Trophoblast cell (in vitro differentiated cells and primary cell): ENCODE measurements at regions not wholly inside any gene's neighbourhood (a gene's known extent, or its start where the extent isn't known, plus 50 kb on each side); places are given as distances from the start of the nearest gene placed in this dataset.

Experiments used
- DNase-seq, 2 donors: peaks; one replicate each; pipeline ENCODE4 v3.0.0-alpha.2; 2016
- H2AFZ ChIP-seq: 2 replicates; pipeline ENCODE4 v1.6.1; 2013; ENCODE audit warnings: low read length, moderate library complexity, mild to moderate bottlenecking; ENCODE audit not compliant: insufficient read depth, poor library complexity
- H2AK5ac ChIP-seq: 2 replicates; pipeline ENCODE4 v1.6.1; 2013; ENCODE audit warnings: mild to moderate bottlenecking, low read length
- H2BK120ac ChIP-seq: 2 replicates; pipeline ENCODE4 v1.6.1; 2013; ENCODE audit warnings: low read length, mild to moderate bottlenecking, moderate library complexity; ENCODE audit not compliant: insufficient read depth, poor library complexity
- H2BK12ac ChIP-seq: 2 replicates; pipeline ENCODE4 v1.6.1; 2013; ENCODE audit warnings: mild to moderate bottlenecking, low read length, moderate library complexity
- H2BK5ac ChIP-seq: 2 replicates; pipeline ENCODE4 v1.6.1; 2013; ENCODE audit warnings: low read length, low read depth, moderate library complexity, mild to moderate bottlenecking; ENCODE audit not compliant: poor library complexity
- H3K14ac ChIP-seq: 2 replicates; pipeline ENCODE4 v1.6.1; 2013; ENCODE audit warnings: mild to moderate bottlenecking, low read length
- H3K18ac ChIP-seq: 2 replicates; pipeline ENCODE4 v1.6.1; 2013; ENCODE audit warnings: mild to moderate bottlenecking, low read length
- H3K23ac ChIP-seq: 2 replicates; pipeline ENCODE4 v1.6.1; 2013; ENCODE audit warnings: low read length
- H3K27ac ChIP-seq: 2 replicates; pipeline ENCODE4 v1.5.1; 2013; ENCODE audit warnings: low read depth, mild to moderate bottlenecking, inconsistent platforms, low read length, moderate library complexity
- H3K27me3 ChIP-seq: 2 replicates; pipeline ENCODE4 v1.6.1; 2013; ENCODE audit warnings: inconsistent platforms, mild to moderate bottlenecking, low read length, moderate library complexity; ENCODE audit not compliant: insufficient read depth
- H3K36me3 ChIP-seq, 2 experiments: 1 replicate in 1 of 2; 2 replicates in 1 of 2; pipeline ENCODE4 v1.6.1; 2013; ENCODE audit warnings: low read length in 2 of 2, mild to moderate bottlenecking in 2 of 2, moderate library complexity in 1 of 2; ENCODE audit not compliant: insufficient read depth in 2 of 2, control insufficient read depth in 1 of 2
- H3K4ac ChIP-seq: 2 replicates; pipeline ENCODE4 v1.6.1; 2013; ENCODE audit warnings: low read depth, mild to moderate bottlenecking, low read length, moderate library complexity
- H3K4me1 ChIP-seq, 2 experiments: 1 replicate in 1 of 2; 2 replicates in 1 of 2; pipeline ENCODE4 v1.6.1; 2013; ENCODE audit warnings: low read length in 2 of 2, mild to moderate bottlenecking in 2 of 2, moderate library complexity in 1 of 2; ENCODE audit not compliant: insufficient read depth in 2 of 2, control insufficient read depth in 1 of 2
- H3K4me2 ChIP-seq: 2 replicates; pipeline ENCODE4 v1.6.1; 2013; ENCODE audit warnings: inconsistent platforms, mild to moderate bottlenecking, low read length, moderate library complexity
- H3K4me3 ChIP-seq: 2 replicates; pipeline ENCODE4 v1.5.1; 2013; ENCODE audit warnings: mild to moderate bottlenecking, low read depth, low read length, inconsistent platforms
- H3K79me1 ChIP-seq: one replicate; pipeline ENCODE4 v1.6.1; 2013; ENCODE audit warnings: low read length
- H3K79me2 ChIP-seq: 2 replicates; pipeline ENCODE4 v1.6.1; 2013; ENCODE audit warnings: low read length, mild to moderate bottlenecking; ENCODE audit not compliant: control insufficient read depth, insufficient read depth, poor library complexity
- H3K9ac ChIP-seq: 2 replicates; pipeline ENCODE4 v1.6.1; 2013; ENCODE audit warnings: mild to moderate bottlenecking, low read length
- H3K9me3 ChIP-seq: 2 replicates; pipeline ENCODE4 v1.6.1; 2013; ENCODE audit warnings: low read depth, mild to moderate bottlenecking, control low read depth, inconsistent platforms, low read length; ENCODE audit not compliant: insufficient read depth
- H4K12ac ChIP-seq: 2 replicates; pipeline ENCODE4 v1.6.1; 2013; ENCODE audit warnings: low read depth, mild to moderate bottlenecking, low read length, moderate library complexity
- H4K8ac ChIP-seq: 2 replicates; pipeline ENCODE4 v1.6.1; 2013; ENCODE audit warnings: low read depth, mild to moderate bottlenecking, low read length, moderate library complexity
- H4K91ac ChIP-seq: one replicate; pipeline ENCODE4 v1.6.1; 2013; ENCODE audit warnings: low read depth, mild to moderate bottlenecking, low read length, moderate library complexity
- WGBS: extraction: QIAGEN DNeasy Blood & Tissue Kit; methylation state at CpG from one replicate; pipeline ENCODE4 v1.1.7; 2013; ENCODE audit warnings: missing lambda C conversion rate; ENCODE audit not compliant: insufficient read length, insufficient coverage; ENCODE audit errors: extremely low coverage; 5-methylcytosine and 5-hydroxymethylcytosine counted together

DNA sequence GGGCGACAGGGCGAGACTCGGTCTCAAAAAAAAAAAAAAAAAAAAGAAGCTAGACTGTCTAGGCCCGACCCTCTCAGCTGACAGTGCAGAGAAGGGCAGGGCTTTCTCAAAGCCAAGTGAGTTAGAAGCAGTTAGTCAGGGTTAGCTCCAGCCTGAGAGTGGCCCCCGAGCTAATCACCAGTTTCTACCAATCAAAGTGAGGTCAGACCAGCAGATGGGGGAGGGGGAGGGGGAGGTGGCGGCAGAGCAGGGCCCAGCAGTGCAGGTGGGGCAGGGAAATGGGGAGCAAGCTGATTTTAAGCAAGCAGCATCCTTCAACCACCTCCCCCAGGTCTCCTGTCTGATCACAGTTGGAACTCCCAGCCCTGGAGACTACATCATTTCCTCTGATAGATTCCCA is 55.3 kb upstream of the PRR5 start:
- H4K91ac ChIP-seq, result no peak overlapping the region
- no peak overlapping the region for H3K4me2 ChIP-seq
- no peak overlapping the region for H3K4ac ChIP-seq
- no peak overlapping the region for H4K8ac ChIP-seq
- no peak overlapping the region for H3K18ac ChIP-seq
- no peak overlapping the region for H2BK5ac ChIP-seq
- H3K9me3 ChIP-seq, result peaks cover 4% of the 10 kb centered on the region
- no peak overlapping the region for H3K23ac ChIP-seq
- H3K9ac ChIP-seq, result no peak overlapping the region
- no peak overlapping the region for H2BK120ac ChIP-seq
- no peak overlapping the region for H3K27ac ChIP-seq
- no peaks in the 10 kb centered on the region for H3K4me1 ChIP-seq
- no peak overlapping the region for H2AK5ac ChIP-seq
- H3K79me2 ChIP-seq, result no peaks in the 10 kb centered on the region
- no peaks in the 10 kb centered on the region for H3K79me1 ChIP-seq
- WGBS, result no CpG with 5 or more reads among the region's 6 CpGs
- H4K12ac ChIP-seq, result no peak overlapping the region
- no peak overlapping the region for H2AFZ ChIP-seq
- H2BK12ac ChIP-seq, result no peak overlapping the region
- H3K4me3 ChIP-seq, result no peak overlapping the region
- DNase-seq, result no peak
- H3K14ac ChIP-seq, result no peak overlapping the region
- no peaks in the 10 kb centered on the region for H3K36me3 ChIP-seq
- no peaks in the 10 kb centered on the region for H3K27me3 ChIP-seq

GRCh38 chr22:44646141-44646540 is 55.9 kb upstream of the PRR5 start:
- Histone ChIP-seq H2BK120ac (no peak overlapping the region), H3K4me1 (no peaks in the 10 kb centered on the region), H3K79me1 (no peaks in the 10 kb centered on the region), H3K9ac (no peak overlapping the region), H3K14ac (no peak overlapping the region), H3K36me3 (no peaks in the 10 kb centered on the region), H3K23ac (no peak overlapping the region), H2BK12ac (no peak overlapping the region), H3K18ac (no peak overlapping the region), H4K12ac (no peak overlapping the region), H4K8ac (no peak overlapping the region), H3K4me2 (no peak overlapping the region), H3K9me3 (peaks cover 4% of the 10 kb centered on the region), H2BK5ac (no peak overlapping the region), H2AFZ (no peak overlapping the region), H3K79me2 (no peaks in the 10 kb centered on the region), H4K91ac (no peak overlapping the region), H3K27me3 (no peaks in the 10 kb centered on the region), H3K4ac (no peak overlapping the region), H2AK5ac (no peak overlapping the region), H3K27ac (no peak overlapping the region), H3K4me3 (no peak overlapping the region)
- DNase-seq, result no peak
- no CpG with 5 or more reads among the region's 13 CpGs for WGBS

GRCh38 chr22:44645531-44645930 is 56.5 kb upstream of the PRR5 start:
- Histone ChIP-seq H2BK5ac (no peak overlapping the region), H2BK12ac (no peak overlapping the region), H3K4me2 (no peak overlapping the region), H3K27ac (no peak overlapping the region), H4K8ac (no peak overlapping the region), H3K4me3 (no peak overlapping the region), H4K12ac (no peak overlapping the region), H3K14ac (no peak overlapping the region), H3K27me3 (no peaks in the 10 kb centered on the region), H2BK120ac (no peak overlapping the region), H3K23ac (no peak overlapping the region), H2AK5ac (no peak overlapping the region), H3K79me2 (no peaks in the 10 kb centered on the region), H3K18ac (no peak overlapping the region), H3K4me1 (no peaks in the 10 kb centered on the region), H3K79me1 (no peaks in the 10 kb centered on the region), H3K4ac (no peak overlapping the region), H3K9me3 (peaks cover 4% of the 10 kb centered on the region), H3K36me3 (no peaks in the 10 kb centered on the region), H4K91ac (no peak overlapping the region), H2AFZ (no peak overlapping the region), H3K9ac (no peak overlapping the region)
- DNase-seq, result no peak
- no CpG with 5 or more reads among the region's 11 CpGs for WGBS

- Histone ChIP-seq H2AFZ (no peak overlapping the region), H3K4me2 (no peak overlapping the region), H3K27me3 (no peaks in the 10 kb centered on the region), H3K36me3 (no peaks in the 10 kb centered on the region), H2AK5ac (no peak overlapping the region), H3K4ac (no peak overlapping the region), H3K79me1 (no peaks in the 10 kb centered on the region), H3K18ac (no peak overlapping the region), H3K27ac (no peak overlapping the region), H3K9ac (no peak overlapping the region), H4K12ac (no peak overlapping the region), H3K4me3 (no peak overlapping the region), H3K23ac (no peak overlapping the region), H2BK12ac (no peak overlapping the region), H3K4me1 (no peaks in the 10 kb centered on the region), H2BK5ac (no peak overlapping the region), H4K8ac (no peak overlapping the region), H3K14ac (no peak overlapping the region), H4K91ac (no peak overlapping the region), H2BK120ac (no peak overlapping the region), H3K9me3 (peaks cover 4% of the 10 kb centered on the region), H3K79me2 (no peaks in the 10 kb centered on the region)
- no peak for DNase-seq
- no CpG with 5 or more reads among the region's 4 CpGs for WGBS
Measured at GRCh38 chr22:44645083-44645482, 56.9 kb upstream of the PRR5 start.
